H9 (cell line): ENCODE measurements at regions not wholly inside any gene's neighbourhood (a gene's known extent, or its start where the extent isn't known, plus 50 kb on each side); places are given as distances from the start of the nearest gene placed in this dataset.

ENCODE experiments used
- DNase-seq: peaks from one replicate; pipeline ENCODE4 v3.0.0-alpha.2; 2017
- H2AFZ ChIP-seq: one replicate; pipeline ENCODE4 v1.6.1; 2013; ENCODE audit warnings: mild to moderate bottlenecking, low read length, control low read depth, moderate library complexity
- H2AK5ac ChIP-seq: 2 replicates; pipeline ENCODE4 v1.6.1; 2013; ENCODE audit warnings: low read length, control low read depth, mixed read lengths; ENCODE audit not compliant: insufficient read length
- H2BK120ac ChIP-seq: one replicate; pipeline ENCODE4 v1.6.1; 2013; ENCODE audit warnings: low read depth, mild to moderate bottlenecking, low read length, control low read depth, inconsistent platforms; ENCODE audit not compliant: poor library complexity, severe bottlenecking
- H2BK12ac ChIP-seq: 2 replicates; pipeline ENCODE4 v1.6.1; 2013; ENCODE audit warnings: low read length, control low read depth, mixed read lengths, low read depth; ENCODE audit not compliant: insufficient read length
- H2BK15ac ChIP-seq: 2 replicates; pipeline ENCODE4 v1.6.1; 2013; ENCODE audit warnings: low read depth, low read length, control low read depth
- H2BK20ac ChIP-seq: one replicate; pipeline ENCODE4 v1.6.1; 2013; ENCODE audit warnings: low read depth, mild to moderate bottlenecking, low read length, control low read depth, inconsistent platforms; ENCODE audit not compliant: poor library complexity, severe bottlenecking
- H2BK5ac ChIP-seq: 2 replicates; pipeline ENCODE4 v1.6.1; 2013; ENCODE audit warnings: low read length, control low read depth, mixed read lengths; ENCODE audit not compliant: insufficient read length
- H3K14ac ChIP-seq: 2 replicates; pipeline ENCODE4 v1.6.1; 2013; ENCODE audit warnings: low read length, control low read depth; ENCODE audit not compliant: insufficient read depth
- H3K18ac ChIP-seq: 2 replicates; pipeline ENCODE4 v1.6.1; 2013; ENCODE audit warnings: low read depth, mild to moderate bottlenecking, mixed read lengths, low read length, control low read depth; ENCODE audit not compliant: insufficient read length
- H3K23ac ChIP-seq: 2 replicates; pipeline ENCODE4 v1.6.1; 2013; ENCODE audit warnings: low read length, control low read depth, mixed read lengths, low read depth; ENCODE audit not compliant: insufficient read length
- H3K23me2 ChIP-seq: 2 replicates; pipeline ENCODE4 v1.6.1; 2013; ENCODE audit warnings: low read depth, mild to moderate bottlenecking, mixed read lengths, low read length, control low read depth; ENCODE audit not compliant: insufficient read length, poor library complexity, severe bottlenecking
- H3K27ac ChIP-seq: 2 replicates; pipeline ENCODE4 v1.5.1; 2013; ENCODE audit warnings: low read length, control low read depth, mixed read lengths, low read depth; ENCODE audit not compliant: insufficient read length
- H3K27me3 ChIP-seq: 2 replicates; pipeline ENCODE4 v1.6.1; 2013; ENCODE audit warnings: low read length, control low read depth, inconsistent platforms; ENCODE audit not compliant: insufficient read depth
- H3K4ac ChIP-seq: 2 replicates; pipeline ENCODE4 v1.6.1; 2013; ENCODE audit warnings: low read depth, mild to moderate bottlenecking, control low read depth, inconsistent platforms, low read length, moderate library complexity
- H3K4me1 ChIP-seq: 2 replicates; pipeline ENCODE4 v1.6.1; 2013; ENCODE audit warnings: low read length, control low read depth, inconsistent platforms; ENCODE audit not compliant: insufficient read depth
- H3K4me2 ChIP-seq: 2 replicates; pipeline ENCODE4 v1.6.1; 2013; ENCODE audit warnings: low read length, control low read depth, mixed read lengths; ENCODE audit not compliant: insufficient read length, insufficient read depth
- H3K56ac ChIP-seq: 2 replicates; pipeline ENCODE4 v1.6.1; 2013; ENCODE audit warnings: low read depth, mild to moderate bottlenecking, mixed read lengths, low read length, control low read depth; ENCODE audit not compliant: insufficient read length
- H3K79me1 ChIP-seq: 2 replicates; pipeline ENCODE4 v1.6.1; 2013; ENCODE audit warnings: low read depth, mild to moderate bottlenecking, moderate library complexity, low read length, control low read depth, inconsistent platforms; ENCODE audit not compliant: insufficient read depth, poor library complexity, severe bottlenecking
- H3K79me2 ChIP-seq: 2 replicates; pipeline ENCODE4 v1.6.1; 2013; ENCODE audit warnings: low read length, control low read depth, inconsistent platforms; ENCODE audit not compliant: insufficient read depth
- H3K9ac ChIP-seq: 2 replicates; pipeline ENCODE4 v1.6.1; 2013; ENCODE audit warnings: low read length, control low read depth, mixed read lengths; ENCODE audit not compliant: insufficient read length; ENCODE audit errors: extremely low read depth
- H3K9me3 ChIP-seq: one replicate; pipeline ENCODE4 v1.6.1; 2013; ENCODE audit warnings: low read depth, low read length, inconsistent platforms; ENCODE audit not compliant: control insufficient read depth
- H3T11ph ChIP-seq: one replicate; pipeline ENCODE4 v1.6.1; 2013; ENCODE audit warnings: mild to moderate bottlenecking, low read length, control low read depth, inconsistent platforms
- H4K20me1 ChIP-seq: one replicate; pipeline ENCODE4 v1.6.1; 2013; ENCODE audit not compliant: control insufficient read depth, insufficient read length, insufficient read depth
- H4K5ac ChIP-seq: 2 replicates; pipeline ENCODE4 v1.6.1; 2013; ENCODE audit warnings: low read depth, mild to moderate bottlenecking, mixed read lengths, low read length, control low read depth; ENCODE audit not compliant: insufficient read length
- H4K8ac ChIP-seq: replicated peaks from 2 replicates; pipeline ENCODE4 v1.6.1; 2013; ENCODE audit warnings: low read length, control low read depth, mixed read lengths, low read depth; ENCODE audit not compliant: insufficient read length
- H4K91ac ChIP-seq: 2 replicates; pipeline ENCODE4 v1.6.1; 2013; ENCODE audit warnings: low read depth, mild to moderate bottlenecking, moderate library complexity, mixed read lengths, low read length, control low read depth; ENCODE audit not compliant: insufficient read length
- H3K27ac Mint-ChIP-seq, 3 experiments: 2 replicates in 2 of 3; 3 replicates in 1 of 3; pipeline ENCODE4 v1.8.0; 2020 to 2021; ENCODE audit warnings: mixed read lengths in 3 of 3, mild to moderate bottlenecking in 1 of 3, moderate library complexity in 1 of 3
- H3K27me3 Mint-ChIP-seq: 2 replicates; pipeline ENCODE4 v1.8.0; 2021; ENCODE audit warnings: low read depth, mild to moderate bottlenecking, moderate library complexity, mixed read lengths
- H3K36me3 Mint-ChIP-seq, 3 experiments: 2 replicates in 2 of 3; 3 replicates in 1 of 3; pipeline ENCODE4 v1.8.0; 2020 to 2021; ENCODE audit warnings: low read depth in 3 of 3, mixed read lengths in 3 of 3; ENCODE audit not compliant: insufficient read depth in 1 of 3
- H3K4me1 Mint-ChIP-seq, 2 experiments: 2 replicates each; pipeline ENCODE4 v1.8.0; 2020; ENCODE audit warnings: mixed read lengths in 2 of 2
- H3K4me3 Mint-ChIP-seq, 2 experiments: 2 replicates in 1 of 2; 3 replicates in 1 of 2; pipeline ENCODE4 v1.8.0; 2020 to 2021; ENCODE audit warnings: mild to moderate bottlenecking in 2 of 2, mixed read lengths in 2 of 2, moderate library complexity in 1 of 2
- H3K9me3 Mint-ChIP-seq, 2 experiments: 2 replicates in 1 of 2; 3 replicates in 1 of 2; pipeline ENCODE4 v1.8.0; 2020; ENCODE audit warnings: mild to moderate bottlenecking in 2 of 2, mixed read lengths in 2 of 2, moderate library complexity in 1 of 2
- WGBS: extraction: QIAGEN DNeasy Blood & Tissue Kit; methylation state at CpG from one replicate; pipeline ENCODE4 v1.1.7; 2013; ENCODE audit warnings: missing lambda C conversion rate, low lambda C conversion rate, mixed read lengths; ENCODE audit not compliant: insufficient read length; ENCODE audit errors: extremely low coverage; 5-methylcytosine and 5-hydroxymethylcytosine counted together
- TF ChIP-seq, protein P1 (sequence below): fragments of 200-600 bp; sonication (generic); conservative IDR thresholded peaks from 3 replicates; pipeline ENCODE4 v1.8.0; 2021; ENCODE audit warnings: antibody characterized with exemption, mild to moderate bottlenecking

DNA sequence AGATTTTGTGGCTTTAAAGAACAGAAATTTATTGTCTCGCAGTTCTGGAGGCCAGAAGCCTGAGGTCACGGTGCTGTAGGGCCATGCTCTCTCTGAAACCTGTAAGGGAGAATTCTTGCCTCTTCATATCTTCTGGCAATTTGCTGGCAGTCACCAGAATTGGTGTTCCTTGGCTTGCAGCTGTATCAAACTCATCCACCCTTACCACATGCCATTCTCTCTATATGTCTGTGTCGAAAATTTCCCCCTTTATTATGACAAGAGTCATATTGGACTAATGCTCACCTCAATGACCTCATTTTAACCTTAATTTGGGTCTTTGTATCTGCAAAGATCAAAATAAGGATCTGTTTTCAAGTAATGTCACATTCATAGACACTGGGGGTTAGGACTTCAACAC, 266.7 kb downstream of the IL20RB start:
- Histone ChIP-seq H3K14ac (no peak overlapping the region), H2AK5ac (no peak overlapping the region), H3T11ph (no peak overlapping the region), H2BK5ac (no peak overlapping the region), H3K4me2 (no peak overlapping the region), H4K8ac (no peak overlapping the region), H3K27ac (no peak overlapping the region), H3K27me3 (no peaks in the 10 kb centered on the region), H3K9ac (no peak overlapping the region), H3K18ac (no peak overlapping the region), H2AFZ (no peak overlapping the region), H3K79me2 (no peaks in the 10 kb centered on the region), H2BK20ac (no peak overlapping the region), H3K56ac (no peak overlapping the region), H3K79me1 (no peaks in the 10 kb centered on the region), H3K4ac (no peak overlapping the region), H2BK120ac (no peak overlapping the region), H2BK12ac (no peak overlapping the region), H4K91ac (no peak overlapping the region), H3K4me1 (no peaks in the 10 kb centered on the region), H4K5ac (no peak overlapping the region), H2BK15ac (no peak overlapping the region), H3K9me3 (no peaks in the 10 kb centered on the region), H4K20me1 (no peaks in the 10 kb centered on the region), H3K23ac (no peak overlapping the region), H3K23me2 (no peaks in the 10 kb centered on the region)
- H3K4me1 Mint-ChIP-seq, result peaks cover 0 to 6% of the 10 kb centered on the region in 2 experiments; a peak in 1 of 4 replicates
- DNase-seq, result no peak
- H3K27me3 Mint-ChIP-seq, result peaks cover 5% of the 10 kb centered on the region
- no peaks in the 10 kb centered on the region; a peak in 1 of 5 replicates for H3K9me3 Mint-ChIP-seq
- H3K4me3 Mint-ChIP-seq, result no peak overlapping the region
- H3K27ac Mint-ChIP-seq, result no peak overlapping the region
- no CpG with 5 or more reads among the region's 3 CpGs for WGBS
- TF ChIP-seq, protein P1, sequence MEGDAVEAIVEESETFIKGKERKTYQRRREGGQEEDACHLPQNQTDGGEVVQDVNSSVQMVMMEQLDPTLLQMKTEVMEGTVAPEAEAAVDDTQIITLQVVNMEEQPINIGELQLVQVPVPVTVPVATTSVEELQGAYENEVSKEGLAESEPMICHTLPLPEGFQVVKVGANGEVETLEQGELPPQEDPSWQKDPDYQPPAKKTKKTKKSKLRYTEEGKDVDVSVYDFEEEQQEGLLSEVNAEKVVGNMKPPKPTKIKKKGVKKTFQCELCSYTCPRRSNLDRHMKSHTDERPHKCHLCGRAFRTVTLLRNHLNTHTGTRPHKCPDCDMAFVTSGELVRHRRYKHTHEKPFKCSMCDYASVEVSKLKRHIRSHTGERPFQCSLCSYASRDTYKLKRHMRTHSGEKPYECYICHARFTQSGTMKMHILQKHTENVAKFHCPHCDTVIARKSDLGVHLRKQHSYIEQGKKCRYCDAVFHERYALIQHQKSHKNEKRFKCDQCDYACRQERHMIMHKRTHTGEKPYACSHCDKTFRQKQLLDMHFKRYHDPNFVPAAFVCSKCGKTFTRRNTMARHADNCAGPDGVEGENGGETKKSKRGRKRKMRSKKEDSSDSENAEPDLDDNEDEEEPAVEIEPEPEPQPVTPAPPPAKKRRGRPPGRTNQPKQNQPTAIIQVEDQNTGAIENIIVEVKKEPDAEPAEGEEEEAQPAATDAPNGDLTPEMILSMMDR, result no peak
- peaks cover 0 to 1% (median 0%) of the 10 kb centered on the region in 3 experiments; a peak in 1 of 7 replicates for H3K36me3 Mint-ChIP-seq
